ENCODE measurements at regions not wholly inside any gene's neighbourhood (a gene's known extent, or its start where the extent isn't known, plus 50 kb on each side); places are given as distances from the start of the nearest gene placed in this dataset.

DNA sequence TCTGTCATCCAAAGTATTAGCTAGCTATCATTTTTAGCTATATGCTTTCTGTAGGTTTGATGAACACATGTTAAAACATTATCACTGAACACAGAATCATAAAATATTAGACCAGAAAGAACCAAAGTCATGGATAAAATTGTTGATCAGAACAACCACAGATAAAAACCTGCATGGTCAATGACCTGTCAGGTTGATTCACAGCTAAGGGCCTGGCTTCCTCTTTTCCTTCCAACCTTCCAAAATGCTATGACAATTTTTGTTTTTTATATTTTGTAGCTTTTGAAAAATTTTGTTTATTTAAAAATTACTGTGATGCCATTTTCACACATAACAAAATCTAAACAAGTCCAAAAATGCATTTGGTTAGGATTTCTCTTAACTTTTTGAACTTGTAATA is 444.4 kb upstream of the CHRM2 start:
- TF ChIP-seq, protein P1, sequence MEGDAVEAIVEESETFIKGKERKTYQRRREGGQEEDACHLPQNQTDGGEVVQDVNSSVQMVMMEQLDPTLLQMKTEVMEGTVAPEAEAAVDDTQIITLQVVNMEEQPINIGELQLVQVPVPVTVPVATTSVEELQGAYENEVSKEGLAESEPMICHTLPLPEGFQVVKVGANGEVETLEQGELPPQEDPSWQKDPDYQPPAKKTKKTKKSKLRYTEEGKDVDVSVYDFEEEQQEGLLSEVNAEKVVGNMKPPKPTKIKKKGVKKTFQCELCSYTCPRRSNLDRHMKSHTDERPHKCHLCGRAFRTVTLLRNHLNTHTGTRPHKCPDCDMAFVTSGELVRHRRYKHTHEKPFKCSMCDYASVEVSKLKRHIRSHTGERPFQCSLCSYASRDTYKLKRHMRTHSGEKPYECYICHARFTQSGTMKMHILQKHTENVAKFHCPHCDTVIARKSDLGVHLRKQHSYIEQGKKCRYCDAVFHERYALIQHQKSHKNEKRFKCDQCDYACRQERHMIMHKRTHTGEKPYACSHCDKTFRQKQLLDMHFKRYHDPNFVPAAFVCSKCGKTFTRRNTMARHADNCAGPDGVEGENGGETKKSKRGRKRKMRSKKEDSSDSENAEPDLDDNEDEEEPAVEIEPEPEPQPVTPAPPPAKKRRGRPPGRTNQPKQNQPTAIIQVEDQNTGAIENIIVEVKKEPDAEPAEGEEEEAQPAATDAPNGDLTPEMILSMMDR (IDR thresholded peaks at IDR 0.05; ENCODE audit: control extremely low read depth in 1 of 3, insufficient read depth in 1 of 3, low read depth in 1 of 3, low read length in 3 of 3) = no peak
- TF ChIP-seq SP1 (IDR thresholded peaks at IDR 0.05; ENCODE audit: low read depth, low read length) (no peak), ZNF274 (IDR thresholded peaks at IDR 0.05; ENCODE audit: borderline replicate concordance, extremely low read depth, low read length) (no peak), EGR1 (IDR thresholded peaks at IDR 0.05; ENCODE audit: borderline replicate concordance, low read depth, low read length) (no peak), KDM1A (IDR thresholded peaks at IDR 0.05; ENCODE audit: borderline replicate concordance, low read length) (no peak), RXRA (IDR thresholded peaks at IDR 0.05; ENCODE audit: insufficient read depth, low read depth, low read length) (no peak), YY1 (IDR thresholded peaks at IDR 0.05; ENCODE audit: low read depth, low read length) (no peak)
- TF ChIP-seq, protein P2, sequence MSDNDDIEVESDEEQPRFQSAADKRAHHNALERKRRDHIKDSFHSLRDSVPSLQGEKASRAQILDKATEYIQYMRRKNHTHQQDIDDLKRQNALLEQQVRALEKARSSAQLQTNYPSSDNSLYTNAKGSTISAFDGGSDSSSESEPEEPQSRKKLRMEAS (IDR thresholded peaks at IDR 0.05) = no peak
